SK-N-MC (cell line): ENCODE measurements at regions not wholly inside any gene's neighbourhood (a gene's known extent, or its start where the extent isn't known, plus 50 kb on each side); places are given as distances from the start of the nearest gene placed in this dataset.

ENCODE experiments used
- EZH2 ChIP-seq: fragments of 200-600 bp; sonication (generic); IDR thresholded peaks from one replicate; pipeline ENCODE4 v1.6.1; 2017; ENCODE audit warnings: antibody characterized with exemption
- POLR2AphosphoS5 ChIP-seq: IDR thresholded peaks from 2 replicates; pipeline ENCODE4 v1.6.1; 2012; ENCODE audit warnings: mild to moderate bottlenecking, low read depth, low read length, borderline replicate concordance

DNA sequence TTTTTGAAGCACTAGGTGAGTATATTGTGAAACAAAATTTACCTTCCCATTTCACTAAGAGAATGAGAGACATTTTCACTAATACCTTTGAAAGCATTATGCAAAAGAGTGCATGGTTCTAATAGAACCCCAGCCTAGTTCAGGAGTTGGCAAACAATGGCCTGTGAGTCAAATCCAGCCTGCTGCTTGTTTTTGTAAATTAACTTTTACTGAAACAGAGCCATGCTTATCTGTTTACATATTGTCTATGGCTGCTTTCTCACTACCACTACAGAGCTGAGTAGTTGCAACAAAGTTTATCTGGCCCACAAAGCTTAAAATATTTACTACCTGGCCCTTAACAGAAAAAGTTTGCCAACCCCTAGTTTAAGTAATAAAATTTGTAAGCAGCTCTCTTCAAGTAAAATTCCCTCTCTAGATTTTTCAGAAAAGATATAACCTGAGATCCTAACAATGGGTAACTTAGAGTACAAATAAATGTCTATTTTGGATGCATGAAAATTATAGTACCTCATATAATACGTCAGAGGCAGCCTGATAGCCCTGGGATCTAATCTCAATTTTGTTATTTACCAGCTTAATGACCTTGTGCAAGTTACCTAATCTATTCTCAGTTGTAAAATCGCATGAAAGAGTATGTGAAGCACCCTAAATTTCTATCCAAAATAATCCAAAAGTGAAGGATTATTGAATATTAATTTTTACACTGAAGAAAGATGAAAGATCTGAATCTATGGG is 50.7 kb upstream of the ARL15 start:
- TF ChIP-seq POLR2AphosphoS5, result no peak
- no peak for TF ChIP-seq EZH2
